ENCODE measurements at regions not wholly inside any gene's neighbourhood (a gene's known extent, or its start where the extent isn't known, plus 50 kb on each side); places are given as distances from the start of the nearest gene placed in this dataset.

DNA sequence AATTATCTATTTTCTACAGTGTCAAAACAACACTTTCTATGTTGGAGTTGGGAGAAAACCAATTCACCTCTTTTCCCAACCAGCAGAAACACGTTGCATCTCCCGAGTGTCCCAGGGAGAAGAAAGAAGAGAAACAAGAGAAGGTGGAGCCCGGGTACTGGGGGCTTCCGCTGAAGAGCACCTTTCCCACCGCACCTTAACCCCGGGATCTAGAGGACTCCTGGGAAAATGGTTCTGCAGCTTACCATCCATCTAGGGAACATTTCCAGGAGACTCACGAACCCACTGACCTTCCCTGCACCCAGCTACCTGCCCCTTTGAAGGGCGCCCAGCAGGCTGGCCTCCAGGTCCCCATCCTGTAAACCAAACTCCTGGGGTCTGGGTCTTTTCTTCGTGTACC lies 346.8 kb downstream of the TCERG1L start:
- Histone ChIP-seq H3K27ac (ENCODE audit: low read depth) (no peak overlapping the region), H3K27me3 (ENCODE audit: insufficient read depth) (no peaks in the 10 kb centered on the region), H3K9me2 (ENCODE audit: insufficient read depth) (no peaks in the 10 kb centered on the region), H3K4me3 (no peak overlapping the region), H3K36me3 (ENCODE audit: insufficient read depth) (no peaks in the 10 kb centered on the region), H4K20me1 (replicated peaks; ENCODE audit: insufficient read depth) (no peaks in the 10 kb centered on the region), H3K4me1 (ENCODE audit: insufficient read depth) (no peaks in the 10 kb centered on the region), H2AFZ (no peak overlapping the region), H3K4me2 (no peak overlapping the region), H3K79me2 (replicated peaks; ENCODE audit: insufficient read depth) (no peaks in the 10 kb centered on the region), H3F3A (replicated peaks; ENCODE audit: low read depth) (no peaks in the 10 kb centered on the region)
- no peak for ATAC-seq
- no peak for DNase-seq (ENCODE audit: low spot score)
- H3K36me3 Mint-ChIP-seq (ENCODE audit: low read depth), result peaks cover 20% of the 10 kb centered on the region
- no peak overlapping the region for H3K4me3 Mint-ChIP-seq
- peaks cover 92% of the 10 kb centered on the region for H3K9me3 Mint-ChIP-seq
- no peak overlapping the region for H3K27ac Mint-ChIP-seq
- no peaks in the 10 kb centered on the region for H3K4me1 Mint-ChIP-seq
- TF ChIP-seq ZNF114 (CRISPR knock-in tag; IDR thresholded peaks at IDR 0.05), result no peak
- TF ChIP-seq, protein P1, sequence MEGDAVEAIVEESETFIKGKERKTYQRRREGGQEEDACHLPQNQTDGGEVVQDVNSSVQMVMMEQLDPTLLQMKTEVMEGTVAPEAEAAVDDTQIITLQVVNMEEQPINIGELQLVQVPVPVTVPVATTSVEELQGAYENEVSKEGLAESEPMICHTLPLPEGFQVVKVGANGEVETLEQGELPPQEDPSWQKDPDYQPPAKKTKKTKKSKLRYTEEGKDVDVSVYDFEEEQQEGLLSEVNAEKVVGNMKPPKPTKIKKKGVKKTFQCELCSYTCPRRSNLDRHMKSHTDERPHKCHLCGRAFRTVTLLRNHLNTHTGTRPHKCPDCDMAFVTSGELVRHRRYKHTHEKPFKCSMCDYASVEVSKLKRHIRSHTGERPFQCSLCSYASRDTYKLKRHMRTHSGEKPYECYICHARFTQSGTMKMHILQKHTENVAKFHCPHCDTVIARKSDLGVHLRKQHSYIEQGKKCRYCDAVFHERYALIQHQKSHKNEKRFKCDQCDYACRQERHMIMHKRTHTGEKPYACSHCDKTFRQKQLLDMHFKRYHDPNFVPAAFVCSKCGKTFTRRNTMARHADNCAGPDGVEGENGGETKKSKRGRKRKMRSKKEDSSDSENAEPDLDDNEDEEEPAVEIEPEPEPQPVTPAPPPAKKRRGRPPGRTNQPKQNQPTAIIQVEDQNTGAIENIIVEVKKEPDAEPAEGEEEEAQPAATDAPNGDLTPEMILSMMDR (conservative IDR thresholded peaks at IDR 0.05; ENCODE audit: low read depth in 2 of 2), result no peak
- TF ChIP-seq, protein P2, sequence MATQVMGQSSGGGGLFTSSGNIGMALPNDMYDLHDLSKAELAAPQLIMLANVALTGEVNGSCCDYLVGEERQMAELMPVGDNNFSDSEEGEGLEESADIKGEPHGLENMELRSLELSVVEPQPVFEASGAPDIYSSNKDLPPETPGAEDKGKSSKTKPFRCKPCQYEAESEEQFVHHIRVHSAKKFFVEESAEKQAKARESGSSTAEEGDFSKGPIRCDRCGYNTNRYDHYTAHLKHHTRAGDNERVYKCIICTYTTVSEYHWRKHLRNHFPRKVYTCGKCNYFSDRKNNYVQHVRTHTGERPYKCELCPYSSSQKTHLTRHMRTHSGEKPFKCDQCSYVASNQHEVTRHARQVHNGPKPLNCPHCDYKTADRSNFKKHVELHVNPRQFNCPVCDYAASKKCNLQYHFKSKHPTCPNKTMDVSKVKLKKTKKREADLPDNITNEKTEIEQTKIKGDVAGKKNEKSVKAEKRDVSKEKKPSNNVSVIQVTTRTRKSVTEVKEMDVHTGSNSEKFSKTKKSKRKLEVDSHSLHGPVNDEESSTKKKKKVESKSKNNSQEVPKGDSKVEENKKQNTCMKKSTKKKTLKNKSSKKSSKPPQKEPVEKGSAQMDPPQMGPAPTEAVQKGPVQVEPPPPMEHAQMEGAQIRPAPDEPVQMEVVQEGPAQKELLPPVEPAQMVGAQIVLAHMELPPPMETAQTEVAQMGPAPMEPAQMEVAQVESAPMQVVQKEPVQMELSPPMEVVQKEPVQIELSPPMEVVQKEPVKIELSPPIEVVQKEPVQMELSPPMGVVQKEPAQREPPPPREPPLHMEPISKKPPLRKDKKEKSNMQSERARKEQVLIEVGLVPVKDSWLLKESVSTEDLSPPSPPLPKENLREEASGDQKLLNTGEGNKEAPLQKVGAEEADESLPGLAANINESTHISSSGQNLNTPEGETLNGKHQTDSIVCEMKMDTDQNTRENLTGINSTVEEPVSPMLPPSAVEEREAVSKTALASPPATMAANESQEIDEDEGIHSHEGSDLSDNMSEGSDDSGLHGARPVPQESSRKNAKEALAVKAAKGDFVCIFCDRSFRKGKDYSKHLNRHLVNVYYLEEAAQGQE (IDR thresholded peaks at IDR 0.05; ENCODE audit: unreplicated experiment), result no peak
- TF ChIP-seq STAT1 (IDR thresholded peaks at IDR 0.05; ENCODE audit: unreplicated experiment), result no peak
- TF ChIP-seq CREB1 (CRISPR knock-in tag; IDR thresholded peaks at IDR 0.05; ENCODE audit: low read depth), result no peak
- TF ChIP-seq POLR2AphosphoS5 (IDR thresholded peaks at IDR 0.05; ENCODE audit: low read depth), result no peak
- TF ChIP-seq, protein P3, sequence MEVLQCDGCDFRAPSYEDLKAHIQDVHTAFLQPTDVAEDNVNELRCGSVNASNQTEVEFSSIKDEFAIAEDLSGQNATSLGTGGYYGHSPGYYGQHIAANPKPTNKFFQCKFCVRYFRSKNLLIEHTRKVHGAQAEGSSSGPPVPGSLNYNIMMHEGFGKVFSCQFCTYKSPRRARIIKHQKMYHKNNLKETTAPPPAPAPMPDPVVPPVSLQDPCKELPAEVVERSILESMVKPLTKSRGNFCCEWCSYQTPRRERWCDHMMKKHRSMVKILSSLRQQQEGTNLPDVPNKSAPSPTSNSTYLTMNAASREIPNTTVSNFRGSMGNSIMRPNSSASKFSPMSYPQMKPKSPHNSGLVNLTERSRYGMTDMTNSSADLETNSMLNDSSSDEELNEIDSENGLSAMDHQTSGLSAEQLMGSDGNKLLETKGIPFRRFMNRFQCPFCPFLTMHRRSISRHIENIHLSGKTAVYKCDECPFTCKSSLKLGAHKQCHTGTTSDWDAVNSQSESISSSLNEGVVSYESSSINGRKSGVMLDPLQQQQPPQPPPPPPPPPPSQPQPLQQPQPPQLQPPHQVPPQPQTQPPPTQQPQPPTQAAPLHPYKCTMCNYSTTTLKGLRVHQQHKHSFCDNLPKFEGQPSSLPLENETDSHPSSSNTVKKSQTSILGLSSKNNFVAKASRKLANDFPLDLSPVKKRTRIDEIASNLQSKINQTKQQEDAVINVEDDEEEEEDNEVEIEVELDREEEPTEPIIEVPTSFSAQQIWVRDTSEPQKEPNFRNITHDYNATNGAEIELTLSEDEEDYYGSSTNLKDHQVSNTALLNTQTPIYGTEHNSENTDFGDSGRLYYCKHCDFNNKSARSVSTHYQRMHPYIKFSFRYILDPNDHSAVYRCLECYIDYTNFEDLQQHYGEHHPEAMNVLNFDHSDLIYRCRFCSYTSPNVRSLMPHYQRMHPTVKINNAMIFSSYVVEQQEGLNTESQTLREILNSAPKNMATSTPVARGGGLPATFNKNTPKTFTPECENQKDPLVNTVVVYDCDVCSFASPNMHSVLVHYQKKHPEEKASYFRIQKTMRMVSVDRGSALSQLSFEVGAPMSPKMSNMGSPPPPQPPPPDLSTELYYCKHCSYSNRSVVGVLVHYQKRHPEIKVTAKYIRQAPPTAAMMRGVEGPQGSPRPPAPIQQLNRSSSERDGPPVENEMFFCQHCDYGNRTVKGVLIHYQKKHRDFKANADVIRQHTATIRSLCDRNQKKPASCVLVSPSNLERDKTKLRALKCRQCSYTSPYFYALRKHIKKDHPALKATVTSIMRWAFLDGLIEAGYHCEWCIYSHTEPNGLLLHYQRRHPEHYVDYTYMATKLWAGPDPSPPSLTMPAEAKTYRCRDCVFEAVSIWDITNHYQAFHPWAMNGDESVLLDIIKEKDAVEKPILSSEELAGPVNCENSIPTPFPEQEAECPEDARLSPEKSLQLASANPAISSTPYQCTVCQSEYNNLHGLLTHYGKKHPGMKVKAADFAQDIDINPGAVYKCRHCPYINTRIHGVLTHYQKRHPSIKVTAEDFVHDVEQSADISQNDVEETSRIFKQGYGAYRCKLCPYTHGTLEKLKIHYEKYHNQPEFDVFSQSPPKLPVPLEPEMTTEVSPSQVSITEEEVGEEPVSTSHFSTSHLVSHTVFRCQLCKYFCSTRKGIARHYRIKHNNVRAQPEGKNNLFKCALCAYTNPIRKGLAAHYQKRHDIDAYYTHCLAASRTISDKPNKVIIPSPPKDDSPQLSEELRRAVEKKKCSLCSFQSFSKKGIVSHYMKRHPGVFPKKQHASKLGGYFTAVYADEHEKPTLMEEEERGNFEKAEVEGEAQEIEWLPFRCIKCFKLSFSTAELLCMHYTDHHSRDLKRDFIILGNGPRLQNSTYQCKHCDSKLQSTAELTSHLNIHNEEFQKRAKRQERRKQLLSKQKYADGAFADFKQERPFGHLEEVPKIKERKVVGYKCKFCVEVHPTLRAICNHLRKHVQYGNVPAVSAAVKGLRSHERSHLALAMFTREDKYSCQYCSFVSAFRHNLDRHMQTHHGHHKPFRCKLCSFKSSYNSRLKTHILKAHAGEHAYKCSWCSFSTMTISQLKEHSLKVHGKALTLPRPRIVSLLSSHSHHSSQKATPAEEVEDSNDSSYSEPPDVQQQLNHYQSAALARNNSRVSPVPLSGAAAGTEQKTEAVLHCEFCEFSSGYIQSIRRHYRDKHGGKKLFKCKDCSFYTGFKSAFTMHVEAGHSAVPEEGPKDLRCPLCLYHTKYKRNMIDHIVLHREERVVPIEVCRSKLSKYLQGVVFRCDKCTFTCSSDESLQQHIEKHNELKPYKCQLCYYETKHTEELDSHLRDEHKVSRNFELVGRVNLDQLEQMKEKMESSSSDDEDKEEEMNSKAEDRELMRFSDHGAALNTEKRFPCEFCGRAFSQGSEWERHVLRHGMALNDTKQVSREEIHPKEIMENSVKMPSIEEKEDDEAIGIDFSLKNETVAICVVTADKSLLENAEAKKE (CRISPR knock-in tag; IDR thresholded peaks at IDR 0.05), result no peak
- no peak for TF ChIP-seq EZH2 (IDR thresholded peaks at IDR 0.05; ENCODE audit: low read depth, unreplicated experiment)
- TF ChIP-seq, protein P4, sequence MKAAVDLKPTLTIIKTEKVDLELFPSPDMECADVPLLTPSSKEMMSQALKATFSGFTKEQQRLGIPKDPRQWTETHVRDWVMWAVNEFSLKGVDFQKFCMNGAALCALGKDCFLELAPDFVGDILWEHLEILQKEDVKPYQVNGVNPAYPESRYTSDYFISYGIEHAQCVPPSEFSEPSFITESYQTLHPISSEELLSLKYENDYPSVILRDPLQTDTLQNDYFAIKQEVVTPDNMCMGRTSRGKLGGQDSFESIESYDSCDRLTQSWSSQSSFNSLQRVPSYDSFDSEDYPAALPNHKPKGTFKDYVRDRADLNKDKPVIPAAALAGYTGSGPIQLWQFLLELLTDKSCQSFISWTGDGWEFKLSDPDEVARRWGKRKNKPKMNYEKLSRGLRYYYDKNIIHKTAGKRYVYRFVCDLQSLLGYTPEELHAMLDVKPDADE (IDR thresholded peaks at IDR 0.05), result no peak
- TF ChIP-seq ZNF331 (CRISPR knock-in tag; IDR thresholded peaks at IDR 0.05; ENCODE audit: low read depth), result no peak
- no peak for TF ChIP-seq JUNB (IDR thresholded peaks at IDR 0.05; ENCODE audit: unreplicated experiment)
- TF ChIP-seq EZH2phosphoT487 (IDR thresholded peaks at IDR 0.05; ENCODE audit: unreplicated experiment), result no peak
- TF ChIP-seq NANOG (IDR thresholded peaks at IDR 0.05; ENCODE audit: borderline replicate concordance), result no peak
- H3K27me3 Mint-ChIP-seq (ENCODE audit: insufficient read depth, low read depth, poor library complexity), result peaks cover 1% of the 10 kb centered on the region

Measured in GM23338 (cell line).